NB4 (cell line): ENCODE measurements at regions not wholly inside any gene's neighbourhood (a gene's known extent, or its start where the extent isn't known, plus 50 kb on each side); places are given as distances from the start of the nearest gene placed in this dataset.

Experiments used
- CTCF ChIP-seq: IDR thresholded peaks from one replicate; pipeline ENCODE4 v1.5.1; 2012; ENCODE audit warnings: low read depth, low read length
- MAX ChIP-seq: IDR thresholded peaks from 2 replicates; pipeline ENCODE4 v1.6.1; 2011; ENCODE audit warnings: low read depth, low read length
- POLR2A ChIP-seq: IDR thresholded peaks from 2 replicates; pipeline ENCODE4 v1.6.1; 2011; ENCODE audit warnings: mild to moderate bottlenecking; ENCODE audit not compliant: insufficient read length; ENCODE audit errors: extremely low read depth

- TF ChIP-seq POLR2A (no peak), CTCF (no peak), MAX (no peak)
Measured at GRCh38 chr1:238604357-238604756, 713.6 kb upstream of the ZP4 start.
